Omental fat pad (tissue), 3 donors: ENCODE measurements at regions not wholly inside any gene's neighbourhood (a gene's known extent, or its start where the extent isn't known, plus 50 kb on each side); places are given as distances from the start of the nearest gene placed in this dataset.
"Not testable (repeated sequence)": the region's sequence is repeated elsewhere in the genome, so short reads cannot be mapped to it uniquely, and the experiment has no call there.

Experiments used
- ATAC-seq: fragments of 150-250 bp; one replicate; pipeline ENCODE4 v1.9.1; 2016; ENCODE audit warnings: mild to moderate bottlenecking, moderate library complexity; ENCODE audit not compliant: low FRiP score
- DNase-seq: peaks from one replicate; pipeline ENCODE4 v3.0.0-alpha.2; 2019; ENCODE audit warnings: low spot score
- CTCF ChIP-seq, 3 donors: fragments of 450-650 bp; IDR thresholded peaks; one replicate each; pipeline ENCODE4 v1.5.1; 2016 to 2017; ENCODE audit warnings: antibody characterized with exemption in 3 of 3, mild to moderate bottlenecking in 3 of 3, moderate library complexity in 2 of 3

- ATAC-seq: no peak
- TF ChIP-seq CTCF (IDR thresholded peaks at IDR 0.05): no peak
- no peak for DNase-seq
Measured at GRCh38 chr5:118434522-118434921, 553.8 kb downstream of the DTWD2 start.

GRCh38 chr5:118430076-118430475 lies 558.3 kb downstream of the DTWD2 start:
- TF ChIP-seq CTCF (IDR thresholded peaks at IDR 0.05): no peak
- ATAC-seq: no peak
- no peak for DNase-seq

GRCh38 chr5:118407958-118408357 lies 580.4 kb downstream of the DTWD2 start:
- DNase-seq: no peak
- ATAC-seq: no peak
- TF ChIP-seq CTCF (IDR thresholded peaks at IDR 0.05): no peak

- DNase-seq: no peak
- TF ChIP-seq CTCF (IDR thresholded peaks at IDR 0.05): no peak
- ATAC-seq: no peak
Measured at GRCh38 chr5:118405650-118406061, 582.7 kb downstream of the DTWD2 start.

- DNase-seq (no peak), ATAC-seq (no peak)
- TF ChIP-seq CTCF (IDR thresholded peaks at IDR 0.05): no peak
Measured at GRCh38 chr5:118397236-118397635, 591.1 kb downstream of the DTWD2 start.

- DNase-seq (no peak), ATAC-seq (no peak)
- TF ChIP-seq CTCF (IDR thresholded peaks at IDR 0.05): no peak
Measured at GRCh38 chr5:118392491-118392890, 595.9 kb downstream of the DTWD2 start.

GRCh38 chr5:118382931-118383330 lies 605.4 kb downstream of the DTWD2 start:
- not testable (repeated sequence) for ATAC-seq, DNase-seq

- ATAC-seq: no peak
- no peak for TF ChIP-seq CTCF (IDR thresholded peaks at IDR 0.05)
- no peak for DNase-seq
Measured at GRCh38 chr5:118379470-118379869, 608.9 kb downstream of the DTWD2 start.
